Fibroblast of skin of left quadriceps (primary cell): ENCODE measurements at regions not wholly inside any gene's neighbourhood (a gene's known extent, or its start where the extent isn't known, plus 50 kb on each side); places are given as distances from the start of the nearest gene placed in this dataset.
"Not testable (repeated sequence)": the region's sequence is repeated elsewhere in the genome, so short reads cannot be mapped to it uniquely, and the experiment has no call there.

ENCODE experiments used
- DNase-seq, 2 experiments: peaks; one replicate each; pipeline ENCODE4 v3.0.0-alpha.2; 2013; ENCODE audit warnings: low read depth in 2 of 2

- DNase-seq, result no peak
Observed at GRCh38 chr1:93773049-93773838, 91.6 kb upstream of the BCAR3 start.

GRCh38 chr1:93771843-93772242, 90.2 kb upstream of the BCAR3 start:
- DNase-seq, result no peak

- DNase-seq, result no peak
Observed at GRCh38 chr1:93770640-93771039, 89.0 kb upstream of the BCAR3 start.

- no peak for DNase-seq
Observed at GRCh38 chr1:93769777-93770176, 88.1 kb upstream of the BCAR3 start.

GRCh38 chr1:93768380-93768863, 86.8 kb upstream of the BCAR3 start:
- DNase-seq, result no peak

GRCh38 chr1:93766451-93766850, 84.8 kb upstream of the BCAR3 start:
- no peak for DNase-seq

- DNase-seq, result no peak
Observed at GRCh38 chr1:93765099-93765498, 83.5 kb upstream of the BCAR3 start.

GRCh38 chr1:93764366-93764750, 82.7 kb upstream of the BCAR3 start:
- DNase-seq, result no peak

GRCh38 chr1:93763704-93764365, 82.2 kb upstream of the BCAR3 start:
- no peak for DNase-seq

- no peak for DNase-seq
Observed at GRCh38 chr1:93758842-93759515, 77.3 kb upstream of the BCAR3 start.

- no peak for DNase-seq
Observed at GRCh38 chr1:93757256-93758036, 75.8 kb upstream of the BCAR3 start.

- no peak for DNase-seq
Observed at GRCh38 chr1:93756657-93757056, 75.0 kb upstream of the BCAR3 start.

- DNase-seq, result not testable (repeated sequence)
Observed at GRCh38 chr1:93755251-93755715, 73.6 kb upstream of the BCAR3 start.

- peak; percentile 90 to 92 for DNase-seq
Observed at GRCh38 chr1:93753791-93754763, 72.4 kb upstream of the BCAR3 start.

- DNase-seq, result no peak
Observed at GRCh38 chr1:93751377-93752250, 70.0 kb upstream of the BCAR3 start.

- no peak for DNase-seq
Observed at GRCh38 chr1:93750955-93751354, 69.3 kb upstream of the BCAR3 start.

- DNase-seq, result no peak
Observed at GRCh38 chr1:93749894-93750301, 68.3 kb upstream of the BCAR3 start.

- no peak for DNase-seq
Observed at GRCh38 chr1:93749487-93749886, 67.8 kb upstream of the BCAR3 start.

- DNase-seq, result no peak
Observed at GRCh38 chr1:93746021-93746812, 64.6 kb upstream of the BCAR3 start.
